Ecto neural progenitor cell (in vitro differentiated cells): ENCODE measurements at regions not wholly inside any gene's neighbourhood (a gene's known extent, or its start where the extent isn't known, plus 50 kb on each side); places are given as distances from the start of the nearest gene placed in this dataset.

Experiments used
- DNase-seq: peaks from one replicate; pipeline ENCODE4 v3.0.0-alpha.2; 2018; ENCODE audit warnings: low spot score

DNA sequence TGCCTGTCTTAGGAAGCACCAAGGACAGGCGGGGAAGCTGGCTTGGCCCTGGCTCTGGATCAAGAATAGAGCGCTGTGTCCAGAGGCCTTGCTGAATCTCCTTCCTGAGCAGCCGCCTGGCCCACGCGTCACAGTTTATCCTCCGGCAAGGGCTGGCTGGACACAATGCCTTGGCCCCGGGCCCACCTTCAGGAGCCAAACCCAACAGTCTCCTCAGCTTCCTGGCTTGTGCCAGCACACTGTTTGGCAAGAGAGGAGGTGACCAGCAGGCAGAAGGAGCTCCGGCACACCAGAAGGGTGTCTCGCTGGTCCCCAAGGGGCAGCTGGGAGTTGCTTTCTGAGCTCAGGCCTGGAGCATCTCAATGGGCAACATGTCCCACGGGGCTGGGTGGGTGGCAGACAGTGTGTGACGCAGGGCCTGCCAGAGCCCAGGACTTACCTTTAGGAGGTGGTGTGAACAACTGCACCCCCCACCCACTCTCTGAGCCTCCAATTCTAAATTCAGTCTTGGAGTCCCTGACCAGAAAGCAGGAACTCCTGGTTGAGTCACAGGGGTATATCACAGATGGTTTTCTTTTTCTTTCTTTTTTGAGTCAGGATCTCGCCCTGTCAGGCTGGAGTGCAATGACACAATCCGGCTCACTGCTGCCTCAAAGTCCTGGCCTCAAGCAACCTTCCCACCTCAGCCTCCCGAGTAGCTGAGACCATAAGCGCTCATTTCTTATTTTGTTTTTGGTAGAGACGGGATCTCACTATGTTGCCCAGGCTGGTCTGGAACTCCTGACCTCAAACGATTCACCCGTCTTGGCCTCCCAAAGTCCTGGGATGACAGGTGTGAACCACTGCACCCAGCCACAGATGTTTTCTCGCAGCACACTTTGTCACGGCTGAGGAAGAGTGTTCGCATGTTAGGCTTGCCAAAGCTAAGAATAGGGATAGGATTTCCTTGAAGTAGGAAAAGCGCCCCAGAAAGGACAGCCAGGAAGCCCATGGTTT lies 361.2 kb downstream of the BCOR start:
- DNase-seq, result no peak

- no peak for DNase-seq
Observed at GRCh38 chrX:39739585-39739984, 358.2 kb downstream of the BCOR start.

DNA sequence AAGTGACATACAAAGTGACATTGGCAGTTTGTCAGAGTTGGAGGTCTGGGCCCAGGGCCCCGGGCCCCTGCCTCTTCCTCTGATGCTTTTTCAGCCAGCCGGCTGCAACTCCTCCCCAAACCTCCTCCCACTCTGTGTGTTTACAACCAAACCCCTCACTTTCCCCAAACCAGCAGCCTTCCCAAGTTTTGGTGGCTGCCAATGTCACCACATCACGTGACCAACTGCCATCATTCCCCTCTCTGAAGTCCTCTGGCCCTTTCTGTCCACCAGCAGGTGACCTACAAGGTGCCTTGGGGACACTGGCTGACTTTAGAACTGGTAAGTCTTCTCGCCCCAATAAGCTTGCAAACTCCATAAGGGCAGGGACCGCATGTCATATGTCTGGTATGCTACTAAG lies 357.7 kb downstream of the BCOR start:
- DNase-seq, result no peak

- no peak for DNase-seq
Observed at GRCh38 chrX:39741904-39742303, 355.9 kb downstream of the BCOR start.

GRCh38 chrX:39745818-39746217 lies 351.9 kb downstream of the BCOR start:
- no peak for DNase-seq

- no peak for DNase-seq
Observed at GRCh38 chrX:39749135-39749534, 348.6 kb downstream of the BCOR start.

- DNase-seq, result no peak
Observed at GRCh38 chrX:39749728-39750127, 348.0 kb downstream of the BCOR start.

DNA sequence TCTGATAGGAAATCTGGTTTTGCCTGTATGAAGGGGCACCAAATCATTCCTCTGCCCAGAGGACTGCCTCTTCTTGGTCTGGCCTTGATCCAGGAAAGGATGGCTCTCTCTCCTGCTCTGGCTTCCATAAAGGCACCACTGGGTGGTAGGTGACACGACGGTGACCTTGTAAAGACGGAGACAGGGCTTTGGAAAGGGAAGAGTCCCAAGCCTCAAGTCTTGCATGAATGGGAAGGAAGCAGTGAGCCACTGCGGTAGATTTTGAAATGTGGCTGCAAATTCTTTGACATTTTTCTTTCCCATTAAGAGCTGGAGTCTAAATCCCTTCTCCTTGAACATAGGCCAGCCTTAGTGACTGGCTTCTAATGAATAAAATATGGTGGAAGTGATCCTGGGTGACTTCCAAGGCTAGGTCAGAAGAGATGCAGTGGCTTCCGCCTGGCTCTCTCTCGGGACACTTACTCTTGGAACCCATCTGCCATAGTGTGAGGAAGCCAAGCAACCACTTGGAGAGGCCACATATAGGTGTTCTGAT lies 347.4 kb downstream of the BCOR start:
- DNase-seq, result no peak

DNA sequence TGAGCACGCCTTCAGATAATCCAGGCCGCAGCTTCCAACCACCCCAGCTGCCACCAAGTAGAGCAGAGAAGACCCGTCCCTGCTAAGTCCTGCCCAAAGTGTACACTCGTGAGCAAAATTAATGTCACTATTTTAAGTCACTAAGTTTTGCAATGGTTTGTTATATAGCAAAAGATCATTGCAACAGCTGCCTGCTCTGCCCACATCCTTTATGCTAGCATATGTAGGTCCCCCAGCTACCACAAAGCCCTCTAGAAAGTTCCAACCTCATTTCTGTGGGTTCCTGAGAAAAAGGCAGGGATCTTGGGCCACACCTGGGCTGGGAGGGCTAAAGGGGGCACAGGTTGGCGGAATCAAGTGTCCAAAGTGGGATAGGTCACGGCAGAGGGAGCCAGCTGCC lies 346.9 kb downstream of the BCOR start:
- no peak for DNase-seq

DNA sequence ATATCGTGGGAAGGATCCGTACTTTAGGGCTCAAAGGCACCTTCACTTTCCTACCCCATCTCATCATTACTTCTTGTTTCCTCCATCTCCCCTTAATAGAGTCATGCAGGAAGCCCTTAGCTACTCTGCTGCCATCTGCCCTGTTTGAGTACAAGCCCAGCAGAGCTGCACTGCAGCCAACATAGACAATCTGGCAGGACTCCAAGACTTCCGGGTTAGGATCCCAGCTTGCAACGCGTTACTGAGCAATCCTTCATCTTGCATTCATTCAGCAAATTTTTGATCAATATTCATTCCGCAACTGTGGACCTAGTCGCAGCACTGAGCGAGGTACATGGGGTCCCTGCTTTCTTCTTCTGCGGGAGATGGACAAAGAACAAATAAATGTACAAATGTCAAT lies 344.9 kb downstream of the BCOR start:
- DNase-seq, result no peak

DNA sequence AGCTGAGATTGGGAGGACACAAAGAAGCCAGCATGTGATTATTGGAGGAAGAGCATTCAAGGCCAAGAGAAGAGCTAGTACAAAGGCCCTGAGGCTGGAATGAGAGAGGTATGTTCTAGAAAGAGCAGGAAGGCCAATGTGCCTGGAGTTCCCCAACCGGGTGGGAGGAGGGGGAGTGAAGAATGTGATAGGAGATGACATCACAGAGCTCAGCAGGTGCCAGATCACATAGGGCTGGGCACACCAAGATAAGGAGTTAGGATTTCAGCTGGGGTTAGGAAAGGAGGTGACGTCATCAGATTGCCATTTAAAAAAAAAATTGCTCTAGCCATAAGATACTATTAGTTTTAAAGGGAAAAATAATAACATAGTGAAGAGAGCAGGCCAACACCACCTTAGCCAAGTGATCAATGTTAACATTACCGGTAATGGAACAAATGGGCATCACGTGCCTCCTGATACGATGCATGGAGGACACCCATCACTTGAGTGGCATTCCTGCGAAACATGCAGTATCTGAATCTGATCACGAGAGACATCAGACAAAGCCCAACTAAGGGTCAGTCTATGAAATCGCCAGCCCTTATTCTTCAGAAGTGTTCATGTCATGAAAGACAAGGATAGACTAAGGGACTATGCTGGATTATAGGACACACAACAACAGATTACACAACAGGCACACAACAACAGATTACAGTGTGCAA lies 344.3 kb downstream of the BCOR start:
- DNase-seq, result no peak

DNA sequence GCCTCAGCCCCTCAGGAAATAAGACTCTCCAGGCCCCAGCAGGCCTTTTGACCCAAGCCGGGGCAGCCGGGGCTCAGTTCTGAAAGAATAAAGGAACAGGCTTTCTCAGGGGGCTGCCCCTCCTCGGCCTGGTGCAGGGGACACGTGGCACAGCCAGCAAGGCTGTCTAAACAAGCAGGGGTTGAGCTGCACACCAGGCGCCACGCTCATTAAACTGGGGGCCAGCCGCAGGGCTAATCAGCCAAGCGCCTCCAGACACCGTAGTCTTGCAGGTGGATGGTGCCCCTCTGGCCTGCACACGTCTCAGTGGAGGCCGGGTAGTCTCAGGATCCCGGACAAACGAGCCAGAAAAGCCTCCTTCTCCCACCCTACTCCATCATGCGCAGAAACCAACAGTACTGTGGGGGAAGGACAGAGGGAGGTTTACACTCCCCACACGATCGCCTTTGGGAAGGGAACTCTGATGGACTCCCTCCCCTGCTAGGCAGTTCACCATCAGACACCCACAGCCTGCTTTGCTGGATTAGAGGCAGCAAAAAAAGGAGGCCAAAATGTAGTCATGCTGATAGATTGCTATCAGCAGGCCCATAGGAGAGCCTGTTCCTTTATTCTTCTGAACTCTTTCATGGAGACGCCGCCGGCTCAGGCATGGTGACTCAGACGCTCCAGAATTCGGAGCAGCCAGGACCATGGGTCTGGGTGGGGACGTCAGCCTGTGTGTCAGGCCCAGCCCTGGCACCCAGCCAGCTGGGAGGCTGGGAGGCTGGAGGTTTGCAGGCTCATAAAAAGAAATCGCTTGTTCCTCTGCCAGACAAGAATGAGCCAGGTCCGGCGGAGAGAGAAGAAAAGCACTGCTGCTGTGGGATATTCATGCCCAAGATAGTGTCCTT lies 342.4 kb downstream of the BCOR start:
- peak; percentile 68 for DNase-seq

GRCh38 chrX:39756086-39756883 lies 341.5 kb downstream of the BCOR start:
- DNase-seq, result no peak

DNA sequence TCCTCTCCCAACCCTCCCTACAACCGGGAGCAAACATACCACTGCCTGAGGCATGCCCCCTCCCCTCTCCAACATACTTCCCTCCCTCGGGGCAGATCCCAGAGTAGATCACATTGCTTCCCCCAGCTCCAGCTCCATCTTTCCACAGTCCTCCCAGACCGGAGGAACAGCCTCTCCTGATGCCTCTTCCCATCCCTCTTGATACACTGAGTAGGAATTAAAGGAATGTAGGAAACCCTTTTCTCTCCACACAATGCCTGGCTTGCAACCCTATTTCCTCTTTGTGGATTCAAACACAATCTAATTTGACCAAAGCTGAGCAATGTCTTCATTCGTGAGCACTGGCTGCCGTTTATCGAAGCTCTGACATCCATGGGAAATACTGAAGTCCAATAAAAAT lies 339.8 kb downstream of the BCOR start:
- DNase-seq, result no peak

- DNase-seq, result no peak
Observed at GRCh38 chrX:39758791-39759525, 338.8 kb downstream of the BCOR start.

DNA sequence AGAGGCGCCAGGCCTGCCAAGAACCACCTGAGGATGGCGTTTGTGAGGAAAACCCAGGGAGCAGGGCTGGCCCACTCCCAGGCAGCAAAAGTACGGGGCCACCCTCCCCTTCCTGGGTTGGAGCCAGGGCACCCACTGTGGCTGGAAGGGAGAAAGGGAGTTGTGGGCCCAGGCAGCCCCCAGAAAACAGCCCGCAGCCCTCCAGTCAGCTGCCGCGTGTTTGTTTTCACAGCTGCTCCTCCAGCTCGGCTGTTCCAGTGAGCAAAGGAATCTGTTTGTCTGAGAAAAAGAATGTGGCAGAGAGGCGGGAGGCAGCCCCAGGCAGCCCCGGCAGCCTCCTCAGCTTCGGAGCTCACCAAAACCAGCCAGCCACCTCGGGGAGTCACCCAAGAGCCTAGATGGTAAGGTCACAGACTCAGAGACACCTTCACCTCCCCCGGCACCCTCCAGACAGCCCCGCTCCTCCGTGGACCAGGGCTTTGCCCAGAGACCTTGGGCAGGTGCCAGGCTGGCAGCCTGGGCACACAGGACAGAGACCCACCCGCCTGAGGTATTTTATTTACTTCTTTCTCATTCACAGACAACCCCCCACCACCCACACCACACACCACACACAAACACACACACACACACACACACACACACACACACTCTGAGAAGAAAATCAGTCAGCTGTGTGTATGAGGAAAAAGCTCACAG lies 338.1 kb downstream of the BCOR start:
- DNase-seq, result peak; percentile 73

GRCh38 chrX:39760930-39761329 lies 336.8 kb downstream of the BCOR start:
- no peak for DNase-seq

GRCh38 chrX:39762266-39762841 lies 335.4 kb downstream of the BCOR start:
- DNase-seq, result no peak

DNA sequence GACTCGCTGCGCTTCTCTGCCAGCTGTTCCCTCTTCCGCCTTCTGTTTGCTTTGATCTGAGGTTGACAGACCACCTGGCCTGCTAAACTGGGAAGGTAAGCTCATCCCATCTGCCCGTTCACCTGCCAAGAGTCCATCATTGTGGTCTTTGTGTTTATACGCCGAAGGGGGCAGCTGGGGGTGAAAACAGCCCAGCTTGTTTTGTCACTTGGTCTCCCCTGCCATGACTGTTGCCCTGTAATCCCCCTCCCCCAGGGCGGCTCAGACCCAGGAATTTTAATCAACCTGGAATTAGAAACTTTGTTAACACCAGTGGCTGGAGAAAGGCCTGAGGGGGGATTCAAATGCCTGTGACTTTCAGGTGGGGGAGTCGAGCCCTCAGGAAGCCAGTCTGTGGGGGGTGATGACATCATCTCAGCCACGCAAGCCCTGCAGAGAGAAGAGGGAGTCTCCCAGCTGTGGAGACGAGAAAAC lies 333.3 kb downstream of the BCOR start:
- DNase-seq, result no peak
